ENCODE measurements at regions not wholly inside any gene's neighbourhood (a gene's known extent, or its start where the extent isn't known, plus 50 kb on each side); places are given as distances from the start of the nearest gene placed in this dataset.

GRCh38 chr22:46062232-46062615 lies 85.3 kb upstream of the WNT7B start:
- DNase-seq, result no peak
- ChIA-PET POLR2A (no interaction called here), CTCF (interaction anchor here (0.6 to 1.4 kb wide), 3 partner anchors 18 to 56 kb away, joined by 3 to 4 read pairs (median 3); no protein-coding TSS in a partner anchor)
- Histone ChIP-seq H3K4me3 (ENCODE audit: control insufficient read depth in 1 of 7, extremely low read depth in 1 of 7, insufficient read depth in 4 of 7, low read depth in 2 of 7, low read length in 6 of 7) (no peak overlapping the region), H3K27ac (ENCODE audit: insufficient read depth in 1 of 2, low read depth in 1 of 2, low read length in 2 of 2, poor library complexity in 1 of 2, severe bottlenecking in 2 of 2) (no peak overlapping the region), H3K4me1 (ENCODE audit: control extremely low read depth in 1 of 4, control insufficient read depth in 4 of 4, insufficient read depth in 4 of 4, low read length in 3 of 4) (peaks cover 0 to 68% (median 12%) of the 10 kb centered on the region in 4 experiments), H3K36me3 (ENCODE audit: control insufficient read depth in 4 of 4, insufficient read depth in 4 of 4, low read length in 3 of 4) (peaks cover 0 to 6% (median 0%) of the 10 kb centered on the region in 4 experiments), H3K27me3 (replicated peaks in 2 of 5; ENCODE audit: control insufficient read depth in 4 of 5, insufficient read depth in 5 of 5, low read length in 4 of 5) (peaks cover 0 to 37% (median 0%) of the 10 kb centered on the region in 5 experiments), H3K9me3 (ENCODE audit: control extremely low read depth in 1 of 5, control insufficient read depth in 4 of 5, insufficient read depth in 2 of 5, low read depth in 1 of 5, low read length in 4 of 5) (no peaks in the 10 kb centered on the region)
- 96% methylated on average over 9 of the region's 13 CpGs for WGBS (ENCODE audit: insufficient coverage)

DNA sequence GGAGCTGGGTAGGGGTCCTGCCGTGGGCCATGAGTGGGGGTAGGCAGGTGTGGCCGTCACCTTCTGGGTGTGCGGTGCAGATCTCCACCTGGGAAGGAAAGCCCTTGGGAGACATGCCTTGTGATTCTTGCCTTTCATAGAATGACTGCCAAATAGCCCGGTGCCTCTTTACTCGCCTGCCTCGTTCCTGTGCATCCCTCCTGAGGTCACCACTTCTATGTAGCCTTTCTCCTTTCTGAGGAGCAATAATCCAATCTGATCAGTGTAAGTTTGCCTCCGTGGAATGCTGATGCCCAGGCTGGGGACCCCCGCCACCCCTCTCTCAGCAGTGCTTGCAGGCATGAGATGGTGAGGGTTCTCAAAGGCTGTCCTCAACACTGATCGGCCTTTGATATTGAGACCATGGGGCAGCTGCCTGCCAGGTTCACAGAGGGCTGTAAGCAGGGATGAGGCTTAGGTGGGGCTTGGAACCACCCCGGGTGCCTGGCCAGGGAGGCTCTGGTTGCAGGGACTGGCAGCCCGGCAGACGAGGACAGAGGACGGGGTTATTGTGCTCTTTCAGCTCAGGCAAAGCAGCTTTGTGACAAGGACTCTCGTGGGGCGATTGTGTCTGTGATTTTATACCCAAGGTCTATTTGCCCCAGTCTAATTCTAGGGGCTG lies 86.1 kb upstream of the WNT7B start:
- ChIA-PET POLR2A (no interaction called here), CTCF (interaction anchor here (1.2 to 2.0 kb wide), 3 partner anchors 10 to 56 kb away, joined by 3 to 7 read pairs (median 3); no protein-coding TSS in a partner anchor)
- 95% methylated on average over 12 of the region's 15 CpGs for WGBS (ENCODE audit: insufficient coverage)
- H3K4me3 ChIP-seq (ENCODE audit: control insufficient read depth in 1 of 7, extremely low read depth in 1 of 7, insufficient read depth in 4 of 7, low read depth in 2 of 7, low read length in 6 of 7), result no peak overlapping the region
- no peak overlapping the region for H3K27ac ChIP-seq (ENCODE audit: insufficient read depth in 1 of 2, low read depth in 1 of 2, low read length in 2 of 2, poor library complexity in 1 of 2, severe bottlenecking in 2 of 2)
- no peaks in the 10 kb centered on the region for H3K9me3 ChIP-seq (ENCODE audit: control extremely low read depth in 1 of 5, control insufficient read depth in 4 of 5, insufficient read depth in 2 of 5, low read depth in 1 of 5, low read length in 4 of 5)
- no peak for DNase-seq
- H3K4me1 ChIP-seq (ENCODE audit: control extremely low read depth in 1 of 4, control insufficient read depth in 4 of 4, insufficient read depth in 4 of 4, low read length in 3 of 4), result peaks cover 0 to 68% (median 13%) of the 10 kb centered on the region in 4 experiments
- peaks cover 0 to 44% (median 0%) of the 10 kb centered on the region in 5 experiments for H3K27me3 ChIP-seq (replicated peaks in 2 of 5; ENCODE audit: control insufficient read depth in 4 of 5, insufficient read depth in 5 of 5, low read length in 4 of 5)
- H3K36me3 ChIP-seq (ENCODE audit: control insufficient read depth in 4 of 4, insufficient read depth in 4 of 4, low read length in 3 of 4), result peaks cover 0 to 6% (median 0%) of the 10 kb centered on the region in 4 experiments

DNA sequence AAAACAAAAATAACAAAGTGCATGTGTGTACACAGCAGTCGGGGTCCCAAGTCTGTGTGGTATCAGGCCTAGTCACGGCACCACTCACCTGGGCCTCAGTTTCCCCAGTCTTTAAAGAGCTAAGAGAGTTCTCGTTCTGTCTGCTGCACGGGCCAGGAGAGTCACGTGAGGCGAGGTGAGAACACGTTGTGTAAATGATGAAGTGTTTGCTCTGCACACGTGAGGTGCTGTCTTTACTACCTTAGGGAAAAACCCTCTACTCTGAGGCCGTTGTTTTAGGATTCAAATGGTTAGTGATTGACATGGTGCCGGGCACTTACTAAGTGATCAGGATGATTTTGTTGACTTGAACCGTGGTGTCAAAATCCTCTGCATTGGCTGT lies 86.5 kb upstream of the PPARA start:
- 98% methylated on average over 6 of the region's 11 CpGs for WGBS (ENCODE audit: insufficient coverage)
- peaks cover 0 to 45% (median 0%) of the 10 kb centered on the region in 5 experiments for H3K27me3 ChIP-seq (replicated peaks in 2 of 5; ENCODE audit: control insufficient read depth in 4 of 5, insufficient read depth in 5 of 5, low read length in 4 of 5)
- H3K4me3 ChIP-seq (ENCODE audit: control insufficient read depth in 1 of 7, extremely low read depth in 1 of 7, insufficient read depth in 4 of 7, low read depth in 2 of 7, low read length in 6 of 7), result no peak overlapping the region
- no peaks in the 10 kb centered on the region for H3K9me3 ChIP-seq (ENCODE audit: control extremely low read depth in 1 of 5, control insufficient read depth in 4 of 5, insufficient read depth in 2 of 5, low read depth in 1 of 5, low read length in 4 of 5)
- CTCF ChIA-PET, result interaction anchor here (2.0 kb wide), 1 partner anchor 11 kb away, joined by 7 read pairs; no protein-coding TSS in a partner anchor
- POLR2A ChIA-PET, result interaction anchor here (1.1 kb wide), 1 partner anchor 10 kb away, joined by 3 read pairs; no protein-coding TSS in a partner anchor
- H3K4me1 ChIP-seq (ENCODE audit: control extremely low read depth in 1 of 4, control insufficient read depth in 4 of 4, insufficient read depth in 4 of 4, low read length in 3 of 4), result peaks cover 0 to 68% (median 14%) of the 10 kb centered on the region in 4 experiments
- DNase-seq, result no peak
- no peak overlapping the region for H3K27ac ChIP-seq (ENCODE audit: insufficient read depth in 1 of 2, low read depth in 1 of 2, low read length in 2 of 2, poor library complexity in 1 of 2, severe bottlenecking in 2 of 2)
- peaks cover 0 to 6% (median 0%) of the 10 kb centered on the region in 4 experiments for H3K36me3 ChIP-seq (ENCODE audit: control insufficient read depth in 4 of 4, insufficient read depth in 4 of 4, low read length in 3 of 4)

- ChIA-PET CTCF (interaction anchor here (2.0 kb wide), 1 partner anchor 11 kb away, joined by 7 read pairs; no protein-coding TSS in a partner anchor), POLR2A (interaction anchor here (1.1 kb wide), 1 partner anchor 10 kb away, joined by 3 read pairs; no protein-coding TSS in a partner anchor)
- H3K9me3 ChIP-seq (ENCODE audit: control extremely low read depth in 1 of 5, control insufficient read depth in 4 of 5, insufficient read depth in 2 of 5, low read depth in 1 of 5, low read length in 4 of 5), result no peaks in the 10 kb centered on the region
- DNase-seq, result no peak
- 95% methylated on average over 27 of the region's 28 CpGs for WGBS (ENCODE audit: insufficient coverage)
- peaks cover 0 to 73% (median 16%) of the 10 kb centered on the region in 4 experiments for H3K4me1 ChIP-seq (ENCODE audit: control extremely low read depth in 1 of 4, control insufficient read depth in 4 of 4, insufficient read depth in 4 of 4, low read length in 3 of 4)
- peaks cover 0 to 46% (median 0%) of the 10 kb centered on the region in 5 experiments for H3K27me3 ChIP-seq (replicated peaks in 2 of 5; ENCODE audit: control insufficient read depth in 4 of 5, insufficient read depth in 5 of 5, low read length in 4 of 5)
- H3K27ac ChIP-seq (ENCODE audit: insufficient read depth in 1 of 2, low read depth in 1 of 2, low read length in 2 of 2, poor library complexity in 1 of 2, severe bottlenecking in 2 of 2), result no peak overlapping the region
- peaks cover 0 to 6% (median 0%) of the 10 kb centered on the region in 4 experiments for H3K36me3 ChIP-seq (ENCODE audit: control insufficient read depth in 4 of 4, insufficient read depth in 4 of 4, low read length in 3 of 4)
- H3K4me3 ChIP-seq (ENCODE audit: control insufficient read depth in 1 of 7, extremely low read depth in 1 of 7, insufficient read depth in 4 of 7, low read depth in 2 of 7, low read length in 6 of 7), result no peak overlapping the region
Measured at GRCh38 chr22:46064228-46064965, 85.9 kb upstream of the PPARA start.

DNA sequence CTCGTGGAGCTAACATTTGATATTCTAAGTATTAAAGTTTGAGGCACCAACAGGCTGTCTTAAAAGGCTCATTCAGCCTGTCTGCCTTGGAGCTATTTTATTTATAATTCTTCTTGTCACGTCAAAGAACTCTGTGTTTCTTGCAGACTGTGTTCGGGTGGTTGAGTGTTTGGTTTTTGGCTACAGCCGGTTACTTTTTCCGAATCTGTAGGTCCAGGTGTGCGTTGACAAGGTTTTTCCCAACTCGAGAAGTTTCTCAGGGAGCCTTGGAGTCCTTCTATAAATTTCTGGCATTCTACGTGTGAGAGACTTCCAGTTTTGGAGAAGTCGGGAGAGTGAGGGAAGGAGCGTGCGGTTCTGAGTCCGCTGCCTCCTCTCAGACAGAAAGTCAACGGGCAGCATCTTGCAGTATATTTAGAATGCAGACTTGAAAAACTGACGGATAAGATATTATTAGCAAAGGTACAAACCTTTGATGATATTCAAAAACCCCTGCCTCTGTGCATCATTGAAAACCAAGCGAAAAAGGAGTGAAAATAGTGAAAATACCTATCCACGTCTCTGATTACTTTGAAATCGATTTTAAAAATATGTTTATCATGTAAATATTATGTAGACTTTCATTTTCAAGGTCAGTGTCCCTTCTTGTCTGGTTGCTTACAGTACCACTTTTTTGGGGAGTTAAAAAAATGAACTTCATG lies 85.2 kb upstream of the PPARA start:
- 89% methylated on average over 14 of the region's 17 CpGs for WGBS (ENCODE audit: insufficient coverage)
- POLR2A ChIA-PET, result no interaction called here
- CTCF ChIA-PET, result no interaction called here
- Histone ChIP-seq H3K4me1 (ENCODE audit: control extremely low read depth in 1 of 4, control insufficient read depth in 4 of 4, insufficient read depth in 4 of 4, low read length in 3 of 4) (peaks cover 0 to 80% (median 20%) of the 10 kb centered on the region in 4 experiments), H3K4me3 (ENCODE audit: control insufficient read depth in 1 of 7, extremely low read depth in 1 of 7, insufficient read depth in 4 of 7, low read depth in 2 of 7, low read length in 6 of 7) (peak overlapping the region in 1 of 7 experiments; percentile 23), H3K36me3 (ENCODE audit: control insufficient read depth in 4 of 4, insufficient read depth in 4 of 4, low read length in 3 of 4) (peaks cover 0 to 6% (median 0%) of the 10 kb centered on the region in 4 experiments), H3K27ac (ENCODE audit: insufficient read depth in 1 of 2, low read depth in 1 of 2, low read length in 2 of 2, poor library complexity in 1 of 2, severe bottlenecking in 2 of 2) (no peak overlapping the region), H3K9me3 (ENCODE audit: control extremely low read depth in 1 of 5, control insufficient read depth in 4 of 5, insufficient read depth in 2 of 5, low read depth in 1 of 5, low read length in 4 of 5) (no peaks in the 10 kb centered on the region), H3K27me3 (replicated peaks in 2 of 5; ENCODE audit: control insufficient read depth in 4 of 5, insufficient read depth in 5 of 5, low read length in 4 of 5) (peaks cover 0 to 50% (median 0%) of the 10 kb centered on the region in 5 experiments)
- DNase-seq, result no peak

GRCh38 chr22:46065691-46066454 lies 84.5 kb upstream of the PPARA start:
- no peak for DNase-seq
- Histone ChIP-seq H3K36me3 (ENCODE audit: control insufficient read depth in 4 of 4, insufficient read depth in 4 of 4, low read length in 3 of 4) (peaks cover 0 to 6% (median 0%) of the 10 kb centered on the region in 4 experiments), H3K27me3 (replicated peaks in 2 of 5; ENCODE audit: control insufficient read depth in 4 of 5, insufficient read depth in 5 of 5, low read length in 4 of 5) (peaks cover 0 to 48% (median 0%) of the 10 kb centered on the region in 5 experiments), H3K9me3 (ENCODE audit: control extremely low read depth in 1 of 5, control insufficient read depth in 4 of 5, insufficient read depth in 2 of 5, low read depth in 1 of 5, low read length in 4 of 5) (no peaks in the 10 kb centered on the region), H3K27ac (ENCODE audit: insufficient read depth in 1 of 2, low read depth in 1 of 2, low read length in 2 of 2, poor library complexity in 1 of 2, severe bottlenecking in 2 of 2) (peak overlapping the region in 1 of 2 experiments; percentile 80), H3K4me3 (ENCODE audit: control insufficient read depth in 1 of 7, extremely low read depth in 1 of 7, insufficient read depth in 4 of 7, low read depth in 2 of 7, low read length in 6 of 7) (peak overlapping the region in 1 of 7 experiments; percentile 23), H3K4me1 (ENCODE audit: control extremely low read depth in 1 of 4, control insufficient read depth in 4 of 4, insufficient read depth in 4 of 4, low read length in 3 of 4) (peaks cover 0 to 75% (median 20%) of the 10 kb centered on the region in 4 experiments)
- CTCF ChIA-PET, result interaction anchor here (1.2 kb wide), 1 partner anchor 9 kb away, joined by 3 read pairs; no protein-coding TSS in a partner anchor
- POLR2A ChIA-PET, result no interaction called here
- no CpG with 5 or more reads among the region's 2 CpGs for WGBS (ENCODE audit: insufficient coverage)

All from common myeloid progenitor, CD34-positive (primary cell).